Glomerular endothelial cell (primary cell): ENCODE measurements at regions not wholly inside any gene's neighbourhood (a gene's known extent, or its start where the extent isn't known, plus 50 kb on each side); places are given as distances from the start of the nearest gene placed in this dataset.

Source experiments
- DNase-seq: peaks from one replicate; pipeline ENCODE4 v3.0.0-alpha.2; 2011; ENCODE audit warnings: low read depth, low spot score; ENCODE audit errors: extremely low read depth

DNA sequence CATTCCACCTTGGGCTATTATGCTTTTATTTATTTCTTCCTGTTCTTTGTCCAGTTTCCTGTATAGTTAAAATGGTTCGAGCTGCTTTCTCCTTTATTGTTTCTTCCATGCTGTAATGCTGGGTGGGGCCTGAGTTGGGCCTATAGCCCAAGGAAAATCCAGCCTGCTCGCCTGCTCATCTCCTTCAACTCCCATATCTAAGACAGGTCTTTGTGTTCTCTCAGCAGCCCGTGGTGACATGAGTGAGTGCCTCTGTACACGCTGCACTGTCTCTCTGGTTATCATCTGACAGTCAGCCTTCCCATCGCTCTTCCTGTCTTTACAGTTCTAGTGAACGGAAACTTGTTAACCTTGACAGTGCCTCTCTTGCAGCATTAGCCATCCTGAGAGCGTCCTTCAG, 221.9 kb upstream of the SLC10A2 start:
- no peak for DNase-seq

DNA sequence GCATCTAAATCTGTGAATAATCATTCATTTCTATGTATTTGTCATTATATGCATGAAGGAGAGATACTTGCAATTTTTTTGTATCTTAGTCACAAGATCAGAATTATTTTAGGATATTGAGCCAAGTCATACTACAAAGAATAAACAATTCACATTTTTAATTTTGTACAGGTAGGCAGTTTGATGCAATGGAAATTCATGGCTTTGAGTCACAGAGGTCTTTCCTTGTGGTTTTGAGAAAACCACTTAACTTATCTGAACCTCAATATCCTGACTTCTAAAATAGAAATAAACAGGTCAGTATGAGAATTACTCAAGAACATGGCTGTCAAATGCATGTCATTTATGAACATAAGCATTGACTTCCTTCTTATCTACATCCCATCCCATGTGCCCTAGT, 221.4 kb upstream of the SLC10A2 start:
- no peak for DNase-seq

DNA sequence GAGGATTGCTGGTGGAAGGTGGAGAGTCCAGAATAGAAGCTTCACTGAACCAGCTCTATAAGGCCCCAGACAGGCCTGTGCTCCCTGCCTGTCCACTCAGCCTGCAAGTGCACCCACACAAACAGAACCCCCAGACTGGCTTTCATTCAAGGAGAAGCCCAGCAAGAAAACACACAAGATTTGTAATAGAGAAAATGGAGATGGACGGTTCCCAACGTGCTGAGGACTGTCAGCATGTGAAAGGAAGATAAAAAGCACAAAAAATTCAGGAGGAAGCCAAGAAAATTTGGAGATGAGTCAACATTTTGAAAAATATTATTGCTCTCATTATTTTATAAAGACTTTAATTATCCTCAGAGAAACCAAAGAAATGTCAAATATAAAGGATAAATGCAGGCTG, 218.2 kb upstream of the SLC10A2 start:
- DNase-seq = no peak

DNA sequence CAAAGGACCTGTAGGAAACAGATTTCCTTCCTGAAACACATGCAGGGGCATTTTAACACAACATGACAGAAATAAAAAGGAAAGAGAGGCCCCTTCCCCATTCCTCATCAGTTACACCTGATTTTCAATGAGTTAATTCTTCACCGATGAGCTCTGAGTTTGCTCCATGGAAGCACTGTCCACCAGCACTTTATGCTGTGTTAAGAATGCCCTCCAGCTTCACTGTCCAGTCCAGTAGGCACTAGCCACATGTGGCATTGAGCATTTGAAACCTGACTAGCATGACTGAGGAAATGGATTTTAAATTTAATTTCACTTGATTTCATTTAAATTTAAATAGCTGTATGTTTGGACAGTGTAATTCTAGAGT, 217.2 kb upstream of the SLC10A2 start:
- no peak for DNase-seq

DNA sequence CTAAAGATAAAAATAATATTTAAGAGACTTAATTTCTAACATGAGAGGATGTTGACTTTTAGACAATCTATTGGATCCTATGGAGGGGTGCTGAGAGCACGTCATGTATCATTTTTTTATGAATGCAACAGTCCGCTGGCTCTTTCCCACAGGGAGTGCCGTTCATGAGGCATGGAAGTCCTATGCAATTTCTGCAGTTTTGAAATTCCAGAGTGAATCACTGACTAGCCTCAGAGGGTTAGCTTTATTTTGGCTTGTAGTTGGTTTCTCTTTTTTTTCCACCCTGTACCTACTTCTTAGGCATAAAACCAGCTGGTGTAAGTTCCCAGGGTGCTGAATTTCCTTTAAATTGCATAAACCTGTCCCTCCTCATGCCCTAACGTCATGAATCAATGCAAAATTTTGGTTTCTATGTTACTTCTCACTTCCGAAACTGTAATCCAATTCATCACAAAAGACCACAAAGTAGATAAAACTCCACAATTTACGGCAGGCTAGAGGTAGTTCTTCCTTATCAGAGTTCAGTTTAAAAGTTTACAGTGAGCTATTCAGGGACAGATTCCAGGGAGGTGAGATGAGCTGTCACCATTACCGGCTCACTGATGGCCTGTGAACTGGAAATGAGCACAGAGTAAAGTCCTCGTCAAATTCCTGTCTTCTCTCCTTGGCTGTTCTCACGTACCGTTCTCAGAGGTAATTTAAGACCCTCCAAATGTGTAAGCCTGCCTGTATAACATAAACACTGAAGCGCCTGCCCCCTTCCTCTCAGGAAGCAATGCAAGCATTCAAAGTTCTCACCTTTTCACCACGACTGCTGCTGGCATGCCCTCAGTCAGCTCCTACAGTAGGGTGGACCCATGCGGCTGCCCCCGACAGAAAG, 216.6 kb upstream of the SLC10A2 start:
- DNase-seq = no peak

DNA sequence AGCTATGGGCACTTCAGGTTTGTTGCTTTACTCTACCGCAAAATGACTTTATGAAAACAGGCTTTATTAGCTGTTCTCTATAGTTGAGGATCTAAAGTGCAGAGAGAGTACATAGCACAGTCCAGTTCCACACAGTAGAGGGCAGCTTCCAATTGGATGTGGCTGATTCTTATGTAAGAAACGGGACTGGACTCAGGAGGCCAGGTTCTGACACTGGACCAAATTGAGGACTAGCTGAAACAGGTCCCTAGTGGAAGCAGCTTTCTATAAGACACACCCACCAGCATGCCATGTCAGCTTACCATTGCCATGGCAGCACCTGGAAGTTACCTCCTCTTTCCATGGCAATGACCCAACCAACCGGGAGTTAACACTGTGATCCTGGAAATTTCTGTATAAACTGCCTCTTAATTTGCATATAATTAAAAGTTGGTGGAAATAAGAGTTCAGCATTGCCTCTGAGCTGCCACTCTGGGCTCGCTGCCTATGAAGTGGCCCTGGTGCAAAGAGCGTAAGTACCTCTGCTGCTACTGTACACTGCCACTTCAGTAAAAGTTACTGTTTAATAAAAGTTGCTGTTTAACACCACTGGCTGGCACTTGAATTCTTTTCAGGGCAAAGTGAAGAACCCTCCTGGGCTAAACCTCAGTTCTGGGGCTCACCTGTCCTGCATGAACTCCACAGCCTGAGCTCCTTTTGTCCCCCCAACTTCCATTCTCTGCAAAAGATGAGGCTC, 211.9 kb upstream of the SLC10A2 start:
- DNase-seq = no peak

DNA sequence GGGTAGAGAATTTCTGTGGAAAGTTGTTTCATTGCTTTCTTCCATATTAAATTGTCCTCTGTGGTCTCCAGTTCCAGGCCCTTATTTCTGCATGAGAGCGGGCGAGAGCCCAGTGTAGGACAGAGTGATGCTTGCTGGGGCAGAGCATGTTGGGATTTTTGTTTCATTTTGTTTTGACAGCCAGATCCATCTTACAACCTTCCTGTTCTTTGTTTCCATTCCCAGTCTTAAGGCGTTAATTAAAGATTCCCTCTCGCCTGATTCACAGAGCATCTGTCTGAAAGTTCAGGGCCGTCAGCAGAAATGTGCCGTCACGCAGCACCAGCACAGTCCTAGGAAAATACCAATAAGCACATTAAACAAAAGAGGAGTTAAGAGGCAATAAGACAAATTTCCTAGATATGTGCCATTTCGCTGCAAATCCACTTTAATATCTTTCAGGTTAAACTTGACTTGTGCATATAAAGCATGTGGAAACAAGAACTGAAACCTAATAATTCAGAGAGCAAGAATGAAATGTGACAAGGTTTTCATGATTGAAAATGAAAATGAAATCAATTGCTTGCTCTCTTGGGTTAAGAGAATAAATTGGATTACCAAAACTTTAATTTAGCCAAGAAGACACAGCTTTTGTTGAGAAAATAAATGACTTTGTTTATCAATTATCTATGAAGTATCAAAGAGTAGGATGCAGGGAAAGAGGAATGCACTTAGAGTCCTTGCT, 210.7 kb upstream of the SLC10A2 start:
- DNase-seq = no peak

DNA sequence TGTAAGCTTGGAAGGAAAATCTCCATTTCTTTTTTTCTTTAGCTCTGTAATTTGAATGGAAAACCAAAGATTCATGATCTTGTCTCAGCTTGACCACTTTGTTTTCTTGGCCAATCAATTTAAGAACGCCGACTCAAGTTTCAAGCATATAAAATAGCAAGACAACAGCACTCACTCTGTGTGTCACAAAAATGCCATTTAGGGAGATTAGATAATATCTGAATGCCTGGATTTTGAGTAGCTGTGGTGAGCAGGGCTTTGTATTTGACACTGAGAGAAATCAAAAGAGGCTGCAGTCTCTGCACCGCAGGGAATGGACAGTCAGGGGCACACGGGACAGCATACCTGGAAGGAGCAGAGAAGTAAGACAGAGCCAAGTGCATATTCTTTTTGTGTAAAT, 209.5 kb upstream of the SLC10A2 start:
- DNase-seq = no peak

DNA sequence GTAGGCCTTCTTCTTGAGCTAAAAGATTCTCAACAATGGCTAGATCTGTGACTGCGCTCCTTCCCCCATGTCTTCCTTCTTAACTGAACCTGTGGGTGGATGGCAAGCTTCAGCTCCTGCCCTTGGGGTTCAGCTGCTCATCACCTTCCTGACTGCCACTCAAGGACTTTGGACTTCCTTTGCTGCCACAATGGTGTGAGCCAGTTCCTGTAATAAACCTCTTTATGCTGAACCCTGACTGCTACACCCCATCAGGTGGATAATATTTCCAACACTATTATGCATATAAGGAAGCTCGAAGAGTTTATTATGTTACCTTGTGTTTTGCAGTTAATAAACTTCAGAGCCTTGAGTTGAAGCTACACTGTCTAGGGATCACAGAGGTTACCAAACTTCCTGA, 208.9 kb upstream of the SLC10A2 start:
- no peak for DNase-seq

DNA sequence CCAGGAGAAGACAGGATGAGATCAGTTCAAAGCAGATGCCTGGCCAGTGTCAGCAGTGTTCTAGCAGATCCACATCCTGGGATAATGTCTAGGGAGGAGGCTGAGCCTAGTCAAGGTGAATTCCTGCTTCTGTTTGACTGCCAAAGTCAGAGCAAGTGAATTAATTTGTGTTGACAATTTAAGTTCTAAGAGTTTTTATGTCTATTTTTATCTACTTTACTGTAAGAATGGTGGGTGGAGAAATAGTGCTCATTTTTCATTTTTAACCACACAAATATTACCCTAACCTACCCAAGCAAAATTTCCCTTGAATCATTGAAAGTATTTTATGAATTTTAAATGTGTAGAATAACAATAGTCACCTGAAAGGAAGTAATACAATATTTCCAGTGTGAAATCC, 207.6 kb upstream of the SLC10A2 start:
- no peak for DNase-seq

DNA sequence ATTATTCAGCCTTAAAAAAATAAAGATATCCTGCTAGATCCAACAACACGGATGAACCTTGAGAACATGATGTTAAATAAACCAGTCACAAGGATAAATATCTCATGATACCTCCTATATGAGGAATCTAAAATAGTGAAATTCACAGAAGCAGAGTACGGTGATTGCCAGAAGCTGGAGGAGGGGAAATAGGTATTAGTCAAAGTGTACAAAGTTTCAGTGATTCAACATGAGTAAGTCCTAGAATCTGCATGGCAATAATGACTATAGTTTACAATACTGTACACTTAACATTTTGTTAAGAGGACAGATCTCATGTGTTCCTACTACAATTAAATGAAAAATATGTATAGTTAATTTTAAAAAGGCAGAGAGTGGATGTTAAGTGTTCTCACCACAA, 206.6 kb upstream of the SLC10A2 start:
- DNase-seq = no peak

DNA sequence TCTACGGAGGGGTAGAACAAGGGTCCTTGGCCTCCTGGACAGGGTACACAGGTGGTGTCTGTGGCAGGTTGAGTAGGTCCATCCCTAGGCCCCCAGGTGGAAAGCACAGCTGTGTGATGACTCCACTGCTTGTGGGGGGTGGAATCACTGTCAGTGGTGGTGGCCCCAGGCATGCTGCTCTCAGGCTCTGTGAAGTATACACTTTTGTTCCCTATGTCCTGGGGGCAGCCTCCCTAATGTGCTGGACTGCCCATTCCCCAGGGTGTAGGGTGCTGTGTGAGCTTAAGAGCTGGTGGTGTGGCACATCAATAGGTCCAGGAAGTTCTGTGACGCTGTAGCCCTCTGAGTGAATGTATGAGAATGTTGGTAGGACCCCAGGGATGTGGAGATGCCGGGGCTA, 197.2 kb upstream of the SLC10A2 start:
- no peak for DNase-seq

DNA sequence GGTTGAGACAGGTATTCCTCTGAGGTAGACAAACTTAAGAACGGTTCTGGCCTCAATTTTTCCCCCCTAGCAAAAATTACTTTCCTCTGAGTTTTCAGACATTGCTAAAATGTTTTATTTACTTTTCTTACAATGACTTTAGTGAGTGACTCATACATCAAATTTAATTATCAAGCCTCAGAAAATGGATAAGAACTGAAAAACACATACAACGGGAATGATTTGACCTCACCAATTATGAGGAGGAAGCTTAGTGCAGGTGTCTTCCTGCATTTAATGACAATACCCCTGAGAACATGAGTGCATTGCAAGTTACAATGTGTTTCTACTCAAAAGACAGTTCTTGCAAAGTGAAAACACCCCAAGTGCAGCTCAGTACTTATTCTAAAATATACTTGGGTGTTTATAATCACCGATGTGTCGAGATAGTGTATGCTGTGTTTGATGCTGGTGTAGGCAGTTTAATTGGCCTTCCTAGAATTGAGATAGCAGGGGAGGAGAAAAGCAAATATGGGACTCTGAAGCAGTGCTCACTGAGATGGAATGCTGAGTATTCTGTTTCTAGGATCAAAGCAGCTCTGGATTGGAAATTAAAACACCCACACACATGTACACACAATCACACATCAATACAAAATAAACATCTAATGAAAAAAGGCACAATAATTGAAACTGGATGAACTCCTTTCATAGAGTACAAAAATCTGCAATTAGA, 189.5 kb upstream of the SLC10A2 start:
- DNase-seq = no peak

DNA sequence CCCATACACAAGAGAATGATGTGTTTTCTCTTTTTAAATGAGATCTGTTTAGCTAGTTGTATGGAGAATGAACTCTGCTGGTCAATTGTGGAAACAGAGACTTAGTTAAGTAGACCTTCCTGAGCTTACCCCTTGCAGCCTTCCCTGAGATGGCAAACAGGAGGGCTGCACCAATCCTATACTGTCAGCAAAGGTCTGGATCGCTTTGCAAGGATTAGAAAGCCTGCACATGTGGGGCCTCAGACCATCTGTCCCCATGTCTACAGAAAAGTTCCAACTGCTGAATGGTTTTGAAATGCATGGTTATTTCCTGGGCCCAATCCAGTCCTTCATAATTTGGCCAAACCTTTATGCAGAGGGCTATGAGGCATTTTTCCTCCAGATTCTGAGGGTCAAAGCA, 183.9 kb upstream of the SLC10A2 start:
- DNase-seq = no peak

DNA sequence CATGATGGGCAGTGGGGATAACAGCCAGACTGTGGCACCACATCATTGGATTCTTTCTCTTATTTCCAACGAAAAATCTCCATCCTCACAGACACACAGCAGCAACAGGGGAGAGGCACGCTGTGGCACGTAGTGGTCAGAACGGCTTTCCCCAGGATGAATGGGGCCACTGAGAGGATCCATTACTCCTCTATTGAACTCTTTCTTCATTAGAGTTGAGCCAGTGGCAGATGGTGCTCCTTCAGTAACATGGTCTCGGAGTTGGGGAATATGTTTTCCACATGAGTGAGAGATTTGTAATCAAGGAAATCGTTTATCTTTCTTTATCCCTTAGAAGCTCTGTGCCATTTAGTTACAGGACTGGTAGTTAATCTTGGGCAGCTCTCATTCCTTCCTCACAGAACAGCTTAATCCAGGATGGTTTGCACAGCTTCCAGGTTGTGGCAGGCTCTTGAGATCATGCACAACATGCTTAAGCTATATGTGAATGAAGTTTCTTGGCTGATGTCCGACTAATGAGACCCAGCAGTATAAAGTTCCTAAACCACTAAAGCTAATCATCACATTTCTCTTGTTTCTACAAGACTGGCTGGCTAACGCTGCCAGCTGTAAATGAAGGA, 180.5 kb upstream of the SLC10A2 start:
- DNase-seq = no peak

DNA sequence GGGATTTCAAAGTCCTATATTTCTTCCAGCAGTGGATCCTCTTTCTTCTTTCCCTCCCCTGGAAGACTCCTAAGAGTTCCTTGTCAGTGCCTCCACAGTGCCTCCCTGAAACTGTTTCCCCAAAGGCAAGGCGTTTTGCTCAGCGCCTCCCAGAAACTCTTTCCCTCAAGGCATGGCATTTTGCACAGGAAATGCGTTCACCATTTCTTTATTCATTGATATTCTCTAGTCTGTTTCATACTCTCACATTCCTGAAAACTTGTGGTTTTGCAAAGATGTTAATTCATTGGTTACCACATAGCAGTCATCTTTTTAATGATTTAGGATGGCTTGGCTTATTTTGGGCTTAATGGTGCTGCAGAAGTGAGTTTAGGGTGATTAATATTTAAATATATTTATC, 177.3 kb upstream of the SLC10A2 start:
- DNase-seq = no peak

DNA sequence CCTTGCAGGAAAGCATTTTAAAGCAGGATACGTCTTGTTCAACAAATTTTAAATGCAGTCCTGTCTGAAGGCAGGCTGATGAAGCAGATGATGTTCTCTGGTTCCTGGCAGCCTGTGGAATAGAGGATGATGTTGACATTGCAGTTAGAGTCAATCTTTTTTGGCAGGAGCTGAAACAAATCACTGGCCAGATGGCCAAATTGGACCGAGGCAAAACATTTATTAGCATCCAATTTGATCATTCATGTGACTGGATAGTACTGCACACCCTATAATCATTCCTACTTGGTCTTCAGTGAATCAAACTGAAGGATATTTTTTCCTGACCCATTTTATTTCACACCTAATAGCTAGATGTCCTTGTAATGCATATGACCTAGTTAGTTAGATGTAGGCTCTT, 172.2 kb upstream of the SLC10A2 start:
- DNase-seq = no peak

DNA sequence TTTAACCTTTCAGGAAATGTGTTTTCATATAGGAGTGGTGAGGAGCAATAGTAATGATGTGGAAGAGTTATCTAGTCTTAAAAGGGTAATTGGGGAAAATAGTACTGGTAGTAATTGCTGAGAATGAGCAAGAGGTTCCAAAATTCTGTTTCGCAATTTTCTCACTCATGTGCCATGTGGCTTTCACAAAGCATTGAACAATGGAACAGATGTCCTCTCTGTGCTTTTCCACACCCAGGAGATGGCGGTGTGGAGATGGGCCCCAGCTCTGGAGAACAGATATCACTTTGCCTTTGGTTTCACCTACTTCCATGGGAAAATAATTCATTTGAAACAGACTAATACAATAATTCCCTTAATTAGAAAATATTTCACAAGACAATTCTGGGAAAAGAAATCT, 170.0 kb upstream of the SLC10A2 start:
- no peak for DNase-seq

DNA sequence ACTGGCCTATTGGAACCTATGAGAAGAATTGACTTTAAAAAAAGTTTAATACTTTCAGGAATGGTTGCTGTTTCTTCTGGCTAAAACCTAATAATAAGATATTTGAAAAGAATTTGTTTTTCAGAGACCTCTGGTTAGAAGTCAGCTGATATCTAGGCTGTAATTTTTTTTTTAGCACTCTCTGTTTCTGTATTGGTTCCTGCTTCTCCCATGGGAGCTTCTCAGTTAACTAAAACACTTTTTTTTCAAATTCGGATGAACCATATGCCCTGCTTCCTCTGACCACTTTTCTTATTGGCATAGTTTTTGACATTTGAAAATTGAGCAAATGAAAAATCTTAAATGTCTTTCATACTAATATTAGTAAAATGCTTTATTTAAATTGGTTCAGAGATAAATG, 163.5 kb upstream of the SLC10A2 start:
- no peak for DNase-seq

DNA sequence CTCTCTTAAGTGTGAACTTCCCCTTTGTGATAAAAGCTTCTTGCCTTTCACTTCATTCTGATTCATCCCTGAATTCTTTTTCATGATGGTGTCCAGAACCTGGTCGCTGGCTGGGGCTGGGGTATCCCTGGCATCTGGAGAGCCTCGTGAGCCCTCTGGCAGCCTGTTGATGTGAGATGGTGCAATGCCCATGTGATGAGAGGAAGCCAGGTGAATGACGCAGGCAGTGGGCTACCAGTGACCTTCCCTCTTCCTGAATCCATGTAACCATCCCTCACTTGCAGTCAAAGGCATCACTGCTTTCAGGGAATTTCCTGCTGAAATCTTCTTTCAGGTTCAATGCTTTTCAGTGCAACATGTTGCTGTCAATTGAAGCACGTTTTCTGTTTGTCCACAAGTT, 158.6 kb upstream of the SLC10A2 start:
- no peak for DNase-seq

DNA sequence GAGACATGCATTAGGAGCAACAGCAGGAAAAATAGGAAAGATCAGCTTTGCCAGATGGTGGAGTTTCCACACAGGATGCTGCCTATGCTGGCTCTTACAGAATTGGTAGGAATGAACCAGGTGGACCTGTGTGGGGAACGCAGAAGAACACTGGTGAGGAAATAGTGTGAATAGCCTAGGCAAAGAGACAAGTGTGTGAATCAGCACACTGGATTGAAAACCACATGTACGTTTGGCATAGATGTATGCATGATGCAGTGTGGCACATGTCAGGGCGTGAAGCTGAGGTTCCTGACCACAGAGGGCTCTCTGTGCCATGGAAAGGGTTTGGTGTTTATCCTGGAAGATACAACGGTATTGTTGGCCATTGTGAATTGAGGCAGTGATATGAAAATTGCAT, 156.5 kb upstream of the SLC10A2 start:
- DNase-seq = no peak
